ENCODE measurements at regions not wholly inside any gene's neighbourhood (a gene's known extent, or its start where the extent isn't known, plus 50 kb on each side); places are given as distances from the start of the nearest gene placed in this dataset.

DNA sequence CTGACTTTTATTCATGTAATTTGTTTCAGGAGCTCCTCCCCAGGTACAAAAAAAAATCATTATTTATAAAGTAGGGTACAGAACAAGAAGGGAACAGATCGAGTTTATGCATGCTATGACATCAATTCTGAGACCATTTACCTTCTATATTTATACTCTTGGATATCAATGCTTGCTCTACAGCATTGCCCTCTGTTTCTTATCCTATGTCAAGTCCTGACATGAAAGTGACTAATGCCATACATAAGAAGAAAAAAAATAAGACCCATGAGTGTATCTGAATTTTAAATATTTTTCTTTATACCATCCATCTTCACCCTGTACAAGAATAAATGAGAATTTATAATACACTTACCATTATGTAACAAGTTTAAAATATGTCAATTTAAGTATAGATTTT is 2016.3 kb upstream of the CDH9 start:
- Histone ChIP-seq H3K4me1 (ENCODE audit: insufficient read depth, poor library complexity, severe bottlenecking) (peaks cover 13% of the 10 kb centered on the region), H3K27me3 (ENCODE audit: insufficient read depth, poor library complexity, severe bottlenecking) (no peaks in the 10 kb centered on the region), H3K4me3 (ENCODE audit: severe bottlenecking) (no peak overlapping the region), H3K36me3 (ENCODE audit: low read depth) (no peaks in the 10 kb centered on the region), H3K9me3 (ENCODE audit: severe bottlenecking) (no peaks in the 10 kb centered on the region), H3K27ac (ENCODE audit: poor library complexity, severe bottlenecking) (no peak overlapping the region)
- TF ChIP-seq, protein P1, sequence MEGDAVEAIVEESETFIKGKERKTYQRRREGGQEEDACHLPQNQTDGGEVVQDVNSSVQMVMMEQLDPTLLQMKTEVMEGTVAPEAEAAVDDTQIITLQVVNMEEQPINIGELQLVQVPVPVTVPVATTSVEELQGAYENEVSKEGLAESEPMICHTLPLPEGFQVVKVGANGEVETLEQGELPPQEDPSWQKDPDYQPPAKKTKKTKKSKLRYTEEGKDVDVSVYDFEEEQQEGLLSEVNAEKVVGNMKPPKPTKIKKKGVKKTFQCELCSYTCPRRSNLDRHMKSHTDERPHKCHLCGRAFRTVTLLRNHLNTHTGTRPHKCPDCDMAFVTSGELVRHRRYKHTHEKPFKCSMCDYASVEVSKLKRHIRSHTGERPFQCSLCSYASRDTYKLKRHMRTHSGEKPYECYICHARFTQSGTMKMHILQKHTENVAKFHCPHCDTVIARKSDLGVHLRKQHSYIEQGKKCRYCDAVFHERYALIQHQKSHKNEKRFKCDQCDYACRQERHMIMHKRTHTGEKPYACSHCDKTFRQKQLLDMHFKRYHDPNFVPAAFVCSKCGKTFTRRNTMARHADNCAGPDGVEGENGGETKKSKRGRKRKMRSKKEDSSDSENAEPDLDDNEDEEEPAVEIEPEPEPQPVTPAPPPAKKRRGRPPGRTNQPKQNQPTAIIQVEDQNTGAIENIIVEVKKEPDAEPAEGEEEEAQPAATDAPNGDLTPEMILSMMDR (IDR thresholded peaks at IDR 0.05; ENCODE audit: poor library complexity, severe bottlenecking), result no peak
- no peak for DNase-seq (ENCODE audit: low spot score)
- peak; percentile 81 for ATAC-seq (ENCODE audit: low read depth)

DNA sequence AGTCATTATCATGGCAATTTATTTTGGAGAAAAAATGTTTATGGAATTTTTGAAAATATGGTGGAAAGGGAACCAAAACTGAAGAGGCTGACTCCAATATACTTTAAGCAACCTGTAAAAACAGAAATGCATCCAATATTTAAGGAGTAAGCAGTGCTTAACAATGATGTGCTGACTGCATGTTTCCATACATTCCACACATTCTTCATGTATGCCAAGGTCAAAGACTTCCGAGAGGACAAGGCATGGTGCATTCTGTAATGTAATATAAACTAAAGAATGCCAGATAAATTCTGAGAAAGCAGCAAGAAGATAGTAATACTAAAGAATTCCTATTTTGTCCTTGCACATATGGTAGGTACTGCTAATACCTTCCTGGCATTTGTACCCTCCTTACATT is 2015.9 kb upstream of the CDH9 start:
- H3K27ac ChIP-seq (ENCODE audit: poor library complexity, severe bottlenecking), result no peak overlapping the region
- no peak for DNase-seq (ENCODE audit: low spot score)
- no peaks in the 10 kb centered on the region for H3K27me3 ChIP-seq (ENCODE audit: insufficient read depth, poor library complexity, severe bottlenecking)
- no peaks in the 10 kb centered on the region for H3K9me3 ChIP-seq (ENCODE audit: severe bottlenecking)
- H3K4me1 ChIP-seq (ENCODE audit: insufficient read depth, poor library complexity, severe bottlenecking), result peaks cover 13% of the 10 kb centered on the region
- TF ChIP-seq, protein P1 (IDR thresholded peaks at IDR 0.05; ENCODE audit: poor library complexity, severe bottlenecking), result no peak
- no peaks in the 10 kb centered on the region for H3K36me3 ChIP-seq (ENCODE audit: low read depth)
- no peak overlapping the region for H3K4me3 ChIP-seq (ENCODE audit: severe bottlenecking)
- ATAC-seq (ENCODE audit: low read depth), result peak; percentile 83

DNA sequence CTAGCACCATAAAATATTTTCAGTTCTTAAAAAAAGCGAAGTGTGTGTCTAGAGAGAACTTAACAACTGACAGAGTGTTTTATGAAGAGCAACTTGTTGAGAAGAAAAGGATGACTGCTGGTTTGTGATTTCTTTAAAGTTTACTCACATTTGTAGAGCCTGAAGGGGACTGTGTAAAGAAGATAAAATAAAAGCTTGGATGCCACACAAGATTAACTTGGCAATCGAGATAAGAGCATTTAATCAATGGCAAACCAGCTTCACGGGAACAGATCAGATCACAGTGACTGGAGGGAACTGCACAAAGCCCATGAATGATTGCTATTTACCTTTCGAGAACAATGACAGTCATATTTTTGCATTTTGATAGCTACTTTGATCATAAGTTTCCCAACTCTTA is 2013.1 kb upstream of the CDH9 start:
- no peak overlapping the region for H3K27ac ChIP-seq (ENCODE audit: poor library complexity, severe bottlenecking)
- DNase-seq (ENCODE audit: low spot score) (no peak), ATAC-seq (ENCODE audit: low read depth) (no peak)
- H3K27me3 ChIP-seq (ENCODE audit: insufficient read depth, poor library complexity, severe bottlenecking), result no peaks in the 10 kb centered on the region
- H3K36me3 ChIP-seq (ENCODE audit: low read depth), result no peaks in the 10 kb centered on the region
- no peaks in the 10 kb centered on the region for H3K9me3 ChIP-seq (ENCODE audit: severe bottlenecking)
- no peak overlapping the region for H3K4me3 ChIP-seq (ENCODE audit: severe bottlenecking)
- TF ChIP-seq, protein P1 (IDR thresholded peaks at IDR 0.05; ENCODE audit: poor library complexity, severe bottlenecking), result no peak
- peaks cover 13% of the 10 kb centered on the region for H3K4me1 ChIP-seq (ENCODE audit: insufficient read depth, poor library complexity, severe bottlenecking)

- no peaks in the 10 kb centered on the region for H3K4me1 ChIP-seq (ENCODE audit: insufficient read depth, poor library complexity, severe bottlenecking)
- DNase-seq (ENCODE audit: low spot score) (no peak), ATAC-seq (ENCODE audit: low read depth) (no peak)
- TF ChIP-seq, protein P1 (IDR thresholded peaks at IDR 0.05; ENCODE audit: poor library complexity, severe bottlenecking), result no peak
- H3K9me3 ChIP-seq (ENCODE audit: severe bottlenecking), result no peaks in the 10 kb centered on the region
- H3K27ac ChIP-seq (ENCODE audit: poor library complexity, severe bottlenecking), result no peak overlapping the region
- H3K27me3 ChIP-seq (ENCODE audit: insufficient read depth, poor library complexity, severe bottlenecking), result no peaks in the 10 kb centered on the region
- H3K4me3 ChIP-seq (ENCODE audit: severe bottlenecking), result no peak overlapping the region
- no peaks in the 10 kb centered on the region for H3K36me3 ChIP-seq (ENCODE audit: low read depth)
Observed at GRCh38 chr5:29042152-29042551, 2003.8 kb upstream of the CDH9 start.

GRCh38 chr5:29040404-29040803 is 2002.0 kb upstream of the CDH9 start:
- Histone ChIP-seq H3K27me3 (ENCODE audit: insufficient read depth, poor library complexity, severe bottlenecking) (no peaks in the 10 kb centered on the region), H3K4me3 (ENCODE audit: severe bottlenecking) (no peak overlapping the region), H3K27ac (ENCODE audit: poor library complexity, severe bottlenecking) (no peak overlapping the region), H3K9me3 (ENCODE audit: severe bottlenecking) (no peaks in the 10 kb centered on the region), H3K4me1 (ENCODE audit: insufficient read depth, poor library complexity, severe bottlenecking) (no peaks in the 10 kb centered on the region), H3K36me3 (ENCODE audit: low read depth) (no peaks in the 10 kb centered on the region)
- ATAC-seq (ENCODE audit: low read depth) (no peak), DNase-seq (ENCODE audit: low spot score) (no peak)
- TF ChIP-seq, protein P1 (IDR thresholded peaks at IDR 0.05; ENCODE audit: poor library complexity, severe bottlenecking), result no peak
